NOMO-1 treated with dmso at 0.1 percent for 144 hours (cell line): ENCODE measurements at regions not wholly inside any gene's neighbourhood (a gene's known extent, or its start where the extent isn't known, plus 50 kb on each side); places are given as distances from the start of the nearest gene placed in this dataset.
"Not testable (repeated sequence)": the region's sequence is repeated elsewhere in the genome, so short reads cannot be mapped to it uniquely, and the experiment has no call there.

Source experiments
- DNase-seq: peaks from one replicate; lab custom pipeline; 2025; ENCODE audit not compliant: unreplicated experiment; lab: John Stamatoyannopoulos, UW

DNA sequence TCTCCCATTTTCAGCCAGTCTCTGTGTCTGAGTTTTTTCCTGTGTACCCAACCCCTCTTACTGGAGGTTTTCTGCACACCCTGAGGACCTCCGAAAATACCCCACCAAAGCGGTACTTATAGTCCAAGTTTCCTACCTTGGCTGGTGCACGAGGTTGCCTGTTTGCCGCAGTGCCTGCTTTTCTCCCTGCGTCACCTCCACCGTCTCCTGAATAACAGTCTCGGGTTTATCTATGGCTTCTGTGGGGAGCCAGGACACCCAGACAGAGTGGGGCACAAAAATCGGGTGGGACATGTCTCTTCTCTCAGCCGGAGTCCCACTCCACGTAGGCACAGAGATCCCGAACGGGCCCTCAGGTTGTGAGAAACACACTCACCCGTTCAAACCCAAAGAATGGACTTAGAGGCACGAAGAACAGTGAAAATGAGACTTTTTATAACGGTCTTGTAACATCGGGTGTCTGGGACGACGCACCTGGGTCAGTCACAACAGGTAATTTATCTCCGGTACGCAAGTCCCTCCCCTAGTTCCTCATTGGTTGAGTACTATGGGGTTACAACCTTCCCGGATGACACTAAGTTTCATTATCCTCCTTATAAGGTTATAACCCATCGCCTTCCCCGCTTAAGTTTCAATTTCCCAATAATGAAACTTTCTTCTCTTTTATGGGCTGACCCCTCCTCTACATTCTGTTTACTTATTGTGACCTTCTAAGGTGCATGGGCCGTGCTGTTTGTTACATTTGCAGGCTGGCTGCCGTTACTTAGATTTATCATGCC, 970.2 kb upstream of the COX7C start:
- no peak for DNase-seq

DNA sequence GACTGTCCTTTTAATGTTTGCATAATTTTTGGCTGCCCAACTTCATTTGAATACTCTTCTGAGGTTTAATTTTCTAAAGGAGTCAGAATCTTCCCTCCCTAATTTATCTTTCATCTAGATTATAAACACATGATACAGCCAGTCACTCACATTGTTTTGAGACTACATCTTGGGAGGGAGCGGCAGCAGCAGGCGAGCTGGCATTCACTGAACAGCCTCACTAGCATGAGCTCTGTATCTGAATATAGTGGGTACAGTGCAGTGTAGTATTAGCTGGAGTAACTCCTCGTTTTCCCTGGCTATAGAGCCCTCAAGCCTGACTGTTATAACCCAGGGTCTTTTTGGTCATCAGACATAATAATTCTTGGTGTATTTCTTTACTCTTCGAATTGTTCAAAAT, 969.2 kb upstream of the COX7C start:
- DNase-seq = no peak

- no peak for DNase-seq
Measured at GRCh38 chr5:85651731-85652130, 966.0 kb upstream of the COX7C start.

- DNase-seq = not testable (repeated sequence)
Measured at GRCh38 chr5:85654144-85654543, 963.6 kb upstream of the COX7C start.

DNA sequence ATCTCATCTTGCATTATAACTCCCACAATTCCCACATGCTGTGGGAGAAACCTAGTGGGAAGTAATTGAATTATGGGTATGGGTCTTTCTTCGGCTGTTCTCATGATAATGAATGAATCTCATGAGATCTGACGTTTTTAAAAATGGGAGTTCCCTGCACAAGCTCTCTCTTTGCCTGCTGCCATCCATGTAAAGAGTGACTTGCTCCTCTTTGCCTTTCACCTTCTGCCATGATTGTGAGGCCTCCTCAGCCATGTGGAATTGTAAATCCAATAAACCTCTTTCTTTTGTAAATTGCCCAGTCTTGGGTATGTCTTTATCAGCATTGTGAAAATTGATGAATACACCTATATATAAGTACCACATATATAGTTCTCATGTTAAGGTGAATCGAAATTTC, 961.7 kb upstream of the COX7C start:
- DNase-seq = no peak

GRCh38 chr5:85657328-85657727, 960.4 kb upstream of the COX7C start:
- DNase-seq = not testable (repeated sequence)

DNA sequence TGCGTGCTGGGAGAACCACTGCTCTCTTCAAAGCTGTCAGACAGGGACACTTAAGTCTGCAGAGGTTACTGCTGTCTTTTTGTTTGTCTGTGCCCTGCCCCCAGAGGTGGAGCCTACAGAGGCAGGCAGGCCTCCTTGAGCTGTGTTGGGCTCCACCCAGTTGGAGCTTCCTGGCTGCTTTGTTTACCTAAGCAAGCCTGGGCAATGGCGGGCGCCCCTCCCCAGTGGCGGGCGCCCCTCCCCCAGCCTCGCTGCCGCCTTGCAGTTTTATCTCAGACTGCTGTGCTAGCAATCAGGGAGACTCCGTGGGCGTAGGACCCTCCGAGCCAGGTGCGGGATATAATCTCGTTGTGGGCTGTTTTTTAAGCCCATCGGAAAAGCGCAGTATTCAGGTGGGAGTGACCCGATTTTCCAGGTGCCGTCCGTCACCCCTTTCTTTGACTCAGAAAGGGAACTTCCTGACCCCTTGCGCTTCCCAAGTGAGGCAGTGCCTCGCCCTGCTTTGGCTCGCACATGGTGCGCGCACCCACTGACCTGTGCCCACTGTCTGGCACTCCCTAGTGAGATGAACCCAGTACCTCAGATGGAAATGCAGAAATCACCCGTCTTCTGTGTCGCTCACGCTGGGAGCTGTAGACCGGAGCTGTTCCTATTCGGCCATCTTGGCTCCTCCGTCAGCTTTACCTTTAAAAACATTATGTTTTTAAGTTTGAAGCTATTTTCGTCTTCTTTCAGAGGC, 954.6 kb upstream of the COX7C start:
- DNase-seq = not testable (repeated sequence)

- no peak for DNase-seq
Measured at GRCh38 chr5:85663708-85664031, 954.1 kb upstream of the COX7C start.

- no peak for DNase-seq
Measured at GRCh38 chr5:85670417-85670816, 947.3 kb upstream of the COX7C start.

DNA sequence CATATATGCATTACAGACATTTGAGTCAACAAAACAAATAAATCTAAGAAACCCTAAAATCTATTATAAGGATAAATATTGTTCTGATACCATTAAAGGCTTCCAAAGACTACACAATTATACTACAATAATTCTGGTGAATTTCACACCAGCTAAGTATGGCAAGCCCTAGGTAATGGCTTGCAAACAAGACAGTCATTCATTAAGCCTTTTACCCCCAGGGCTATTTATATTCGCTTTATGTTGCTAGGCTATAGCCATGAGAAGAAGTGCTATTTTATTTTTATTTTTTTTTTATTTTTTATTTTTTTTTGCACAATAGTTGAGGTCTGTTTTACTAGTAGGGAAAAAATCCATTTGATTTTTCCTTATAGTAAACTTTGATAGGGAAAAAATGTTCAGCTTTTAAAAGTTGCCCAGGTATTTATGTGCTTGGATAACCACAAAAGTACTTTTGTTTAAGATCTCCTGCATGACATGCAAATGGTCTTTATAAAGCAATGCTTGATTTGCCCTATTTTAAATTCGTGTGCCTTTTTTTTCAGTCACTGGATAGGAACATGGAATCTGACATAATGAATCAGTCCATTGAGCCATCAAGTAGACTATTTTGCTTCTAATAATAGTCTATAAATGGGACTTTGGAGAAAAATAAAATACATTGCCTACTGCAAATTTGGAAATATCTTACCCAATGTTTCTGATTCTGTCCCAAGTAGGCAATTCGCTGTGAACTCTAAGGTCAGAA, 946.3 kb upstream of the COX7C start:
- DNase-seq = no peak

DNA sequence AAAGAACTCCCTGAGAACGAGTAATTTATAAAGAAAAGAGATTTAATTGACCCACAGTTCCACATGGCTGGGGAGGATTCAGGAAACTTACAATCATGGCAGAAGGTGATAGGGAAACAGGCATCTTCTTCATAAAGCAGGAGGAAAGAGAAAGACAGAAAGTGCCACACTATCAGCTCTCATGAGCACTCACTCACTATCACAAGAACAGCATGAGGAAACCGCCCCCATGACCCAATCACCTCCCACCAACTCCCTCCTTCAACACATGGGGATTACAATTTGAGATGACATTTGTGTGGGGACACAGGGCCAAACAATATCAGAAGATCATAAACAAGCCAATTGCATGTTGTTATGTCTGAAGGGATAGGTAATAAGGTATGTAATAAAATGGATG, 935.9 kb upstream of the COX7C start:
- DNase-seq = no peak

- no peak for DNase-seq
Measured at GRCh38 chr5:85684351-85684750, 933.4 kb upstream of the COX7C start.

DNA sequence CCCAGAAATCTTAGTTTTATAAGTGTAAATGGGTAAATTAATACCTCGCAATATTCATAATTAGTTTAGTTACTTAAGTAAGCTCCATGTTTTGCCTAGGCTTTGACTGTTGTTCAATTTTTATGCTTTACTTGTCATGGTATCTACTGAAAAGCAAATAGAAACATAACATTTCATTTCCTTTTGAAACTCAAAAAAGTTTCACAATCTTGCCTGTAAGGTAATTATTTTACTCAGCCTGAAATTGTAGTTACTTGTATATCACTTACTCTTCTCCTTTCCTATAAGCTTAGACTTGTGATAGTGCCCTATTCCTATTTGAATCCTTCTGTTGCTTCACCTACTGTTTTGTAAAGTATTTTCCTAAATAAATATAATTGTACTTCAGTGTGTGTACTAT, 914.4 kb upstream of the COX7C start:
- DNase-seq = no peak

GRCh38 chr5:85709728-85710127, 908.0 kb upstream of the COX7C start:
- DNase-seq = no peak

DNA sequence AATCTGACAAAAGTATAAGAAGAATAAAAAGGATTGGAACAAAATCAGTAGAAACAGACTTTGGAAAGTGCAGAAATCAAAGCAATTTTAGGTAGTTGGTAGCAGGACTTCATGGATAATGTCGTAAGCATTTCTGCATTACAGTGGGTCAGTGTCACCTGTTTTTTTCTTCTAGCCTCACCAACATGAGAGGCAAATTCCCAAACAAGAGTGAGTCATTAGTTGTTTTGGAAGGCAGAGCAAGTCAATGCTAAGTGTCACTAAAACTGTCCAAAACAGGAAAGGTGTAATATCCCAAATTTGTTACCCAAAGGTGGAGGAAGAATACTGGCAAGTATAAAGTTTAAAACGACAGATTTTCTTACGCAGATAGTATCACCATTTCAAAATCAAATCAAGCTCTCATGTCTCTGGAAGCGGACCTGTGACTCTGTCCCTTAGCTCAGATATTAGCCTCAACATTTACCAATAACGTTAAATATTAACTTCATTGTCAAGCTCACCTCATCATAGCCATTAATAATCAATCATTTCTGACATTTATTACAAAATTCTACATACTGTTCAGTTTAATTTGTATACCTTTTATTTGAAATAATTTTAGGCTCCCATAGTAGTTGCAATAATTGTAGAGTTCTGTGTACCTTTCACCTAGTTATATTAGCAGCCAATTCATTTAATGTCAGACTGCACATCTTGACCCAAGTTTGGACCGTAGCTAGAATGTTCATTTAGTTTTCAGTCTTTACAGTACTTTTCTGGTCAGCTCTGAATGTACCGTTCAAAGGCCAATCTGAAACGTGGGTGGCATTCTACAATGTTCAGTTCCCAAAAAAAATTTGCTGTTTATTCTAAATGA, 901.2 kb upstream of the COX7C start:
- no peak for DNase-seq

DNA sequence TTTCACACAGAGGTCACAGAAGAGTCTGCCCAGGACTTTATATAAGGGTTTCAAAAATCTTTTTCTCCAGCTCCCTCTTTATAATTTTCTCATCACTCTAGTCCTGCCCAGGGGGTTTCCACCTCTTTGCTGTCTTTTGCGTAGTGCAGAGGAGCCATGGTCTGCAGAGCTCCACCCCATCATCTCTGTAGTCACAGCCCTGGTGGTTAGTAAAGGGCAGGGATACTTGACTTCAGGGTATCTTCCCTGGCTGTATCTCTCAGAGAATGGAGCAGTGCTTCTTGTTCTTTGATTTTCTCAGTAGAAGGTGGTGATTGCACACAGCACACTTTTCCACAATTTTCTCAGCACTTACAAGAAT, 900.6 kb upstream of the COX7C start:
- no peak for DNase-seq

GRCh38 chr5:85732185-85732584, 885.6 kb upstream of the COX7C start:
- DNase-seq = no peak

DNA sequence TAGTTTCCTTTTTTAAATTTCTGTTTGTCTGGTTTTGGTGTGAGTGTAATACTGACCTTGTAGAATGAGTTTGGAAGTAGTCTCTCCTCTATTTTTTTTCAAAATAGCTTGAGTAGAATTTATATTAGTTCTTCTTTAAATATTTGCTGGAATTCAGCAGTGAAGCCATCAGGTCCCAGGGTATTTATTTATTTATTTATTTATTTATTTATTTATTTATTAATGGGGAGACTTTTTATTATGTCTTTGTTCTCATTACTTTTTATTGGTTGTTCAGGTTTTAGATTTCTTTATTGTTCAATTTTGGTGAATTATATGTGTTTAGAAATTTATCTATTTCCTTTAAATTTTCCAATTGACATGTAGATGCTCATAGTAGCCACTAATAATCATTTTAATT, 875.8 kb upstream of the COX7C start:
- no peak for DNase-seq

- no peak for DNase-seq
Measured at GRCh38 chr5:85760519-85760918, 857.2 kb upstream of the COX7C start.

DNA sequence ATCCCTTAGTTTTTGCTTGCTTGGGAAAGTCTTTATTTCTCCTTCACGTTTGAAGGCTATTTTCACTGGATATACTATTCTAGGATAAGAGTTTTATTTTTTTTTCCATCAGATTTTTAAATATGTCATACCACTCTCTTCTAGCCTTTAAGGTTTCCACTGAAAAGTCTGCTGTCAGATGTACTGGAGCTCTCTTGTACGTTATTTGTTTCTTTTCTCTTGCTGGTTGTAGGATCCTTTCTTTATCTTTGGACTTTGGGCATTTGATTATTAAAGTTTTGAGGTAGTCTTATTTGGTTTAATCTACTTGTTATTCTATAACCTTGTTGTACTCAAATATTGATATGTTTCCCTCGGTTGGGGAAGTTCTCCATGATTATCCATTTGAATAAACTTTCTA, 848.4 kb upstream of the COX7C start:
- no peak for DNase-seq

- no peak for DNase-seq
Measured at GRCh38 chr5:85784746-85785145, 833.0 kb upstream of the COX7C start.
